ENCODE measurements at regions not wholly inside any gene's neighbourhood (a gene's known extent, or its start where the extent isn't known, plus 50 kb on each side); places are given as distances from the start of the nearest gene placed in this dataset.
A peak's percentile ranks its signal among the peaks of the same experiment; 100 is the strongest.

- H2BK15ac ChIP-seq (ENCODE audit: low read depth, low read length) = no peak overlapping the region
- no peak overlapping the region for H3K27ac Mint-ChIP-seq
Measured at GRCh38 chr4:23234716-23235115, 542.0 kb downstream of the GBA3 start.

More at GRCh38 chr4:23234716-23235115, 542.0 kb downstream of the GBA3 start:
- H3K4ac ChIP-seq (ENCODE audit: low read depth, low read length) = no peak overlapping the region
- H3K9me3 Mint-ChIP-seq = no peaks in the 10 kb centered on the region
- no peaks in the 10 kb centered on the region for H3K9me3 ChIP-seq (ENCODE audit: control insufficient read depth, low read depth, low read length)
- H3K23ac ChIP-seq (ENCODE audit: insufficient read length, low read depth, low read length) = no peak overlapping the region
- no peaks in the 10 kb centered on the region for H3K23me2 ChIP-seq (ENCODE audit: insufficient read length, low read depth, low read length, poor library complexity, severe bottlenecking)
- H2BK5ac ChIP-seq (ENCODE audit: insufficient read length, low read length) = no peak overlapping the region
- no peak for DNase-seq
- no peaks in the 10 kb centered on the region for H3K79me1 ChIP-seq (ENCODE audit: insufficient read depth, low read depth, low read length, poor library complexity, severe bottlenecking)
- no peaks in the 10 kb centered on the region for H3K36me3 Mint-ChIP-seq (ENCODE audit: insufficient read depth in 1 of 3, low read depth in 3 of 3)
- no peak overlapping the region for H2AFZ ChIP-seq (ENCODE audit: low read length)
- H3K27me3 Mint-ChIP-seq (ENCODE audit: low read depth) = no peaks in the 10 kb centered on the region
- no peak overlapping the region for H3T11ph ChIP-seq (ENCODE audit: low read length)
- no peaks in the 10 kb centered on the region for H3K27me3 ChIP-seq (ENCODE audit: insufficient read depth, low read length)
- no peak overlapping the region for H3K18ac ChIP-seq (ENCODE audit: insufficient read length, low read depth, low read length)
- H3K4me2 ChIP-seq (ENCODE audit: insufficient read depth, insufficient read length, low read length) = no peak overlapping the region
- peak overlapping the region; percentile 93 for H2BK12ac ChIP-seq (ENCODE audit: insufficient read length, low read depth, low read length)
- H3K56ac ChIP-seq (ENCODE audit: insufficient read length, low read depth, low read length) = no peak overlapping the region
- WGBS (ENCODE audit: extremely low coverage, insufficient read length, low lambda C conversion rate) = no CpG with 5 or more reads among the region's 4 CpGs
- H2BK20ac ChIP-seq (ENCODE audit: low read depth, low read length, poor library complexity, severe bottlenecking) = no peak overlapping the region
- no peak for TF ChIP-seq CTCF (conservative IDR thresholded peaks at IDR 0.05)
- H3K4me1 Mint-ChIP-seq = peaks cover 20 to 26% of the 10 kb centered on the region in 2 experiments
- no peak overlapping the region for H3K4me3 Mint-ChIP-seq
- no peak overlapping the region for H4K8ac ChIP-seq (replicated peaks; ENCODE audit: insufficient read length, low read depth, low read length)
- no peaks in the 10 kb centered on the region for H4K20me1 ChIP-seq (ENCODE audit: control insufficient read depth, insufficient read depth, insufficient read length)
- peaks cover 10% of the 10 kb centered on the region; the same call in 1 of the 2 replicates for H3K4me1 ChIP-seq (ENCODE audit: insufficient read depth, low read length)
- H2BK120ac ChIP-seq (ENCODE audit: low read depth, low read length, poor library complexity, severe bottlenecking) = no peak overlapping the region
- H3K27ac ChIP-seq (ENCODE audit: insufficient read length, low read depth, low read length) = peak overlapping the region; percentile 73
- no peak overlapping the region for H3K14ac ChIP-seq (ENCODE audit: insufficient read depth, low read length)
- H2AK5ac ChIP-seq (ENCODE audit: insufficient read length, low read length) = no peak overlapping the region
- H3K79me2 ChIP-seq (ENCODE audit: insufficient read depth, low read length) = no peaks in the 10 kb centered on the region
- H4K91ac ChIP-seq (ENCODE audit: insufficient read length, low read depth, low read length) = no peak overlapping the region
- no peak overlapping the region for H4K5ac ChIP-seq (ENCODE audit: insufficient read length, low read depth, low read length)
- no peak overlapping the region for H3K9ac ChIP-seq (ENCODE audit: extremely low read depth, insufficient read length, low read length)
